Loucy (cell line): ENCODE measurements at regions not wholly inside any gene's neighbourhood (a gene's known extent, or its start where the extent isn't known, plus 50 kb on each side); places are given as distances from the start of the nearest gene placed in this dataset.

Experiments
- CTCF ChIP-seq: fragments of 200-600 bp; sonication (generic); conservative IDR thresholded peaks from 2 replicates; pipeline ENCODE4 v1.5.1; 2014; ENCODE audit warnings: mild to moderate bottlenecking, antibody characterized with exemption, low read length
- EZH2phosphoT487 ChIP-seq: fragments of 200-600 bp; IDR thresholded peaks from 2 replicates; pipeline ENCODE4 v1.6.1; 2018; ENCODE audit warnings: antibody characterized with exemption, mild to moderate bottlenecking, moderate library complexity, borderline replicate concordance

- no peak; the same call in 1 of the 2 replicates for TF ChIP-seq CTCF
- no peak for TF ChIP-seq EZH2phosphoT487
These were observed 199.4 kb upstream of the IPO5 start for GRCh38 chr13:97753942-97754670.
